Ovary (tissue), 7 donors: ENCODE measurements at regions not wholly inside any gene's neighbourhood (a gene's known extent, or its start where the extent isn't known, plus 50 kb on each side); places are given as distances from the start of the nearest gene placed in this dataset.

Source experiments
- DNase-seq, 5 donors: peaks; one replicate each; pipeline ENCODE4 v3.0.0-alpha.2; 2019 to 2020
- H3K27ac ChIP-seq, 2 donors: fragments of 200-600 bp; one replicate each; pipeline versions ENCODE4 v1.5.1 to v1.8.0; 2019 to 2022
- H3K27me3 ChIP-seq: fragments of 200-600 bp; one replicate; pipeline ENCODE4 v1.8.0; 2022
- H3K36me3 ChIP-seq: fragments of 200-600 bp; sonication (generic); one replicate; pipeline ENCODE4 v1.5.1; 2019
- H3K4me1 ChIP-seq: one replicate; pipeline ENCODE4 v1.8.1; 2013; ENCODE audit warnings: mild to moderate bottlenecking, moderate library complexity; ENCODE audit not compliant: insufficient read depth
- H3K4me3 ChIP-seq: fragments of 200-600 bp; sonication (generic); one replicate; pipeline ENCODE4 v1.5.1; 2017
- H3K9me3 ChIP-seq, 2 donors: fragments of 200-600 bp in 1 of 2; sonication (generic) in 1 of 2; one replicate each; pipeline versions ENCODE4 v1.5.1 to v1.8.1; 2013 to 2019; ENCODE audit warnings: mild to moderate bottlenecking in 1 of 2, moderate library complexity in 1 of 2
- CTCF ChIP-seq, 3 donors: fragments of 450-650 bp in 2 of 3; fragments of 200-600 bp in 1 of 3; IDR thresholded peaks; one replicate each; pipeline versions ENCODE4 v1.5.1 to v1.8.0; 2016 to 2022; ENCODE audit warnings: antibody characterized with exemption in 3 of 3, mild to moderate bottlenecking in 1 of 3
- EP300 ChIP-seq: sonication (generic); formaldehyde crosslinking; IDR thresholded peaks from one replicate; pipeline ENCODE4 v1.6.1; 2017; ENCODE audit warnings: antibody characterized with exemption
- POLR2A ChIP-seq: fragments of 450-650 bp; IDR thresholded peaks from one replicate; pipeline ENCODE4 v1.6.1; 2017; ENCODE audit warnings: antibody characterized with exemption, mild to moderate bottlenecking, moderate library complexity
- WGBS, 3 donors: extraction: QIAGEN DNeasy Blood & Tissue Kit in 1 of 3; methylation state at CpG; one replicate each; pipeline versions ENCODE4 v1.1.5 to v1.1.7; 2013 to 2017; 5-methylcytosine and 5-hydroxymethylcytosine counted together
- intact Hi-C, 4 donors: fragments of 100-400 bp; cut with DNase I; formaldehyde crosslinking; loops; one replicate each; pipeline versions ENCODE4 v1.11.0 to v1.15.1; 2022 to 2023
- donor health status: DM: no; HTN: no; CAD: no; lungs with moderate emphysema.
- donor health status: DM: no; HTN: no; CAD: no.
- donor health status: Bipolar disorder and iron deficiency.
- donor health status: DM: no; HTN: no; CAD: no.
- donor health status: DM: yes; HTN: yes; CAD: no.

- Histone ChIP-seq H3K27me3 (no peaks in the 10 kb centered on the region), H3K36me3 (no peaks in the 10 kb centered on the region), H3K4me1 (no peaks in the 10 kb centered on the region), H3K9me3 (no peaks in the 10 kb centered on the region), H3K27ac (no peak overlapping the region), H3K4me3 (no peak overlapping the region)
- intact Hi-C loops, result no loop called here
- no peak for TF ChIP-seq POLR2A
- TF ChIP-seq EP300, result no peak
- TF ChIP-seq CTCF (IDR thresholded peaks at IDR 0.05), result no peak
- no peak for DNase-seq
Observed at GRCh38 chr6:119713903-119714302, 364.3 kb upstream of the MAN1A1 start.

GRCh38 chr6:119686644-119687043 is 337.1 kb upstream of the MAN1A1 start:
- intact Hi-C loops, result no loop called here
- DNase-seq, result no peak
- Histone ChIP-seq H3K9me3 (no peaks in the 10 kb centered on the region), H3K4me1 (no peaks in the 10 kb centered on the region), H3K27me3 (no peaks in the 10 kb centered on the region), H3K4me3 (no peak overlapping the region), H3K27ac (no peak overlapping the region), H3K36me3 (no peaks in the 10 kb centered on the region)
- WGBS, 3 donors, result 70 to 79% (median 71%) methylated on average over 1 of the region's 1 CpG
- TF ChIP-seq POLR2A, result no peak
- TF ChIP-seq EP300, result no peak

GRCh38 chr6:119686240-119686639 is 336.7 kb upstream of the MAN1A1 start:
- Histone ChIP-seq H3K9me3 (no peaks in the 10 kb centered on the region), H3K36me3 (no peaks in the 10 kb centered on the region), H3K4me3 (no peak overlapping the region), H3K27ac (no peak overlapping the region), H3K27me3 (no peaks in the 10 kb centered on the region), H3K4me1 (no peaks in the 10 kb centered on the region)
- DNase-seq, result no peak
- TF ChIP-seq CTCF (IDR thresholded peaks at IDR 0.05) (no peak), EP300 (no peak), POLR2A (no peak)
- intact Hi-C loops, result no loop called here

GRCh38 chr6:119683671-119684070 is 334.1 kb upstream of the MAN1A1 start:
- no peaks in the 10 kb centered on the region for H3K9me3 ChIP-seq
- intact Hi-C loops, result no loop called here
- no peak overlapping the region for H3K4me3 ChIP-seq
- H3K27ac ChIP-seq, result no peak overlapping the region
- H3K4me1 ChIP-seq, result no peaks in the 10 kb centered on the region
- H3K36me3 ChIP-seq, result no peaks in the 10 kb centered on the region
- no peak for TF ChIP-seq POLR2A
- TF ChIP-seq CTCF (IDR thresholded peaks at IDR 0.05), result no peak
- no peak for TF ChIP-seq EP300
- no peaks in the 10 kb centered on the region for H3K27me3 ChIP-seq
- no peak for DNase-seq
- WGBS, 3 donors, result 83 to 93% (median 89%) methylated on average over 2 of the region's 2 CpGs

GRCh38 chr6:119683031-119683430 is 333.5 kb upstream of the MAN1A1 start:
- 33 to 48% (median 47%) methylated on average over 2 of the region's 2 CpGs for WGBS, 3 donors
- no peak overlapping the region for H3K4me3 ChIP-seq
- DNase-seq, result no peak
- H3K27ac ChIP-seq, result no peak overlapping the region
- no peak for TF ChIP-seq POLR2A
- no peak for TF ChIP-seq EP300
- TF ChIP-seq CTCF (IDR thresholded peaks at IDR 0.05), result no peak
- no peaks in the 10 kb centered on the region for H3K4me1 ChIP-seq
- no peaks in the 10 kb centered on the region for H3K9me3 ChIP-seq
- no peaks in the 10 kb centered on the region for H3K36me3 ChIP-seq
- H3K27me3 ChIP-seq, result no peaks in the 10 kb centered on the region
- intact Hi-C loops, result no loop called here
